Embryonic facial prominence (tissue), 1 donor: ENCODE measurements at regions not wholly inside any gene's neighbourhood (a gene's known extent, or its start where the extent isn't known, plus 50 kb on each side); places are given as distances from the start of the nearest gene placed in this dataset.

ENCODE experiments used
- DNase-seq: peaks from one replicate; pipeline ENCODE4 v3.0.0-alpha.2; 2016; ENCODE audit errors: extremely low spot score

GRCh38 chr12:93177208-93178153, 200.2 kb upstream of the NUDT4 start:
- no peak for DNase-seq

GRCh38 chr12:93178154-93178878, 199.4 kb upstream of the NUDT4 start:
- no peak for DNase-seq

DNA sequence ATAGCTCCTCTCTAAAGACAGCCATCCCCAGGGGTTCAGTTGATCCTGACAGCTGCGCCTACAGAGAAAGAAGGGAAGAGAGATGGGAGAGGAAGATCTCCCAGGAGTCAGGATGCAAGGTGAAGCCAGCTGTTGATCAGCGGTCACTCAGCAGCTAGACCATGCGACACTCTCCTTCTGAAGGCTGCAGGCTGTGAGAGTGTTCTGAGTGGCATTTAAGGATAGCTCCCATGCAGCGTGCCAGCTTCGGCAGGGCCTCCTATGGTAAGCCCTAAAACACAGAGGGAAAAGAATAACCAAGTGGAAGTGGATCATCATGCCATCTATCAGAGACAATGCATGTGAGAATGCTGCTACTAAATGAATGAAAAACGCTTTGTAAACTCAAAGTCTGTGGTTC, 197.9 kb upstream of the NUDT4 start:
- DNase-seq = no peak

DNA sequence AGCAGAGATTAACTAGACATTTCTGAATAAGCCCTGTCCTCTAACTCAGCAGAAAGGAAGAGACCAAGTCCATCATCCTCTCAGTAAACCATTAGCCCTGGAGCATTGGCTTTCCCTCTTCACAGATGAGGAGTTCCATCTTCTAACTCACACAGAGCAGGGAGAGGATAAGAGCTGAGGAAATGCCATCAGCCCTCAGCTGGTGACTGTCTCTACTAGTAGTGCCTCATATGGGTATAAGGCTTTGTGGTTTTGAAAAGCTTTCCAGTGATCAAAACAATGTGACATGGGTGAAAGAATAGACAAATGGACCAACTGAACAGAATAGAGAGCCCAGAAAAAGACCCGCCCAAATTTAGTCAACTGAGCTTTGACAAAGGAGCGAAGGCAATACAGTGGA, 197.2 kb upstream of the NUDT4 start:
- DNase-seq = no peak

DNA sequence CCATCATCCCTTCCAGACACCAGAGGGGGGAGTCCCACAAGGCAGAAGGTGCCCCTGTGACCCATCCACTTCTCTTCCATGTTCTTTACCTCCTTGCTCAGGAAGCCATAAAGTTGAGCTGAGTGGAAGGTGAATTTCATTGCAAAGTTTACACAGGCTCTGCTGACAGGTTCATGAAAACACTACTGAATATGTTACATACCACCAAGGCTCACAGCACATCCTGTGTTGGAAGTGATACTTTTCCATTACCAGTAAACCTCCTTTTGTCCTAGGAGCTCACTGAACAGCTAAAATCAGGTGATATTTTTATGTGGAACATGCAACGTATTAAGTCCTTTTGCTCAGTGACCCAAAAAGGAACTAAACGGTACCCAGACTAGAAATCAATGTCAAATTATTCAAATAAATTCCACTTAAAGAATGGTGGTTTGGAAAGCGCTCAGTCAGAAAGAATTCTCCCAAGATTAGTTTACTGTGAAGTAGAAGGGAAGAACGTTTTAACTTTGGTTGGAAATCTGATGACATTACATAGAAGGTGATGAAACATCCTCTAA, 196.2 kb upstream of the NUDT4 start:
- DNase-seq = no peak

DNA sequence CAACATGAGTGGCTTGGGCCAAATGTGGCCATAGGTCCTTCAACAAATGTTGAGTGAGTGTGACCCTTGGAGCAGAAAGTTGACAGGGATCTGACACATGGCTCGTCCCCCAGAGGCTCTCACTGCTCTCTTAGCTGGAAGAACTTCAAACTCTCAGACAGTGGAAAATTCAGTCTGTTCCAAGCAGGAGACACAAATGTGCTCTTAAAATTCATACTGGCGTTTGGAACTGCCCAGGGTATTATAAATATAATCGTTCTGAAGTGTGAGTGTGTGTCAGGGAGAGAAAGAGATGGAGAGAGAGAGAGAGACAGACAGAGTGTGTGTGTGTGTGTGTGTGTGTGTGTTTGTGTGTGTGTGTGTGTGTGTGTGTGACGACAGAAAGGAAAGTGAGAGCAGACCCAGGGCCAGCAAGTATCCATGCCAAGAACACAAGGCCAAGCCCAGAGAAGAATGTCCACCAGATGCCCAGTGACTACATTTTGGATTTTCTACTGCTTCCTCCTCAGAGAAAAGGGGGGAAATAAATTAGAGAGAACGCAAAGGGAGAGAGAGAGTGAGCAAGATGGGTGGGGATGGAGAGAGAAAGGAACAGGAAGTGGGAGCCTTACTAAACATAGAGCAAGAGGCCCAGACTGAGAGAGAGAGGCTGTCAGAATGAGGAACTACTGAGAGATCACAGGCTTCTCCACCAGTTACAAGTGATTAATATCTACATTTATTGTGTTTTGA, 193.6 kb upstream of the NUDT4 start:
- DNase-seq = no peak

DNA sequence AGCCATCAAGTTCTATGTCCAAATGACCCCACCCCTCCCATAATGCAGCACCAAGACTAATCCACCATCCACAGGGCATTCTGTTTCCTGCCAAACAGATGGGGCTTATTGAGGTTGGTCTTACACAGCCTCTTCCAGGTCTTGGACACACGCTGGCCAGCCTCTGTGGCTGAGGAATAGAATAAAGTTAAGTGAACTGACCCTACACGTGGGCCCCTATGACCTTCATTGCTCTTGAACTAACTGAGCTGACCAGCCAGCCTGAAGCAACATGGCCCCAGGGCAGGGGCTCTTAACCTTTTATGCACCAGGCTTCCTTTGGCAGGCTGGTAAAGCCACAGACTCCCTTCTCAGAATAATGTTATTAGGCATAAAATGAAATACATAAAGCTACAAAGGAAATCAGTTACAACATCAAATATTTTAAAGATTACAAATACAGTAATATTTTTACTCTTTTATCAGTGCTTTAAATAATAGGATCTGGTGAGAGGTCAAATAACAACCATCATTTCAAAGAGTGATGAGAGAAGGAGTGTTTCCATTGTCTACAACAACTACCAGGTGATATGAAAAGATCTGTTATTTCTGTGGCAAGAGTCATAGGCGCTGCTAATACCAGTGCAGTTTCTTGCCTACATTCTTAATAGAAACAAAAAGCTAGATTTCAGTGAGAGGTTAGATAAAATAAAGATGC, 192.9 kb upstream of the NUDT4 start:
- no peak for DNase-seq

GRCh38 chr12:93185369-93185741, 192.4 kb upstream of the NUDT4 start:
- DNase-seq = no peak

- no peak for DNase-seq
Observed at GRCh38 chr12:93186131-93186530, 191.6 kb upstream of the NUDT4 start.

- DNase-seq = no peak
Observed at GRCh38 chr12:93186621-93187020, 191.1 kb upstream of the NUDT4 start.

- DNase-seq = no peak
Observed at GRCh38 chr12:93191423-93191822, 186.3 kb upstream of the NUDT4 start.

DNA sequence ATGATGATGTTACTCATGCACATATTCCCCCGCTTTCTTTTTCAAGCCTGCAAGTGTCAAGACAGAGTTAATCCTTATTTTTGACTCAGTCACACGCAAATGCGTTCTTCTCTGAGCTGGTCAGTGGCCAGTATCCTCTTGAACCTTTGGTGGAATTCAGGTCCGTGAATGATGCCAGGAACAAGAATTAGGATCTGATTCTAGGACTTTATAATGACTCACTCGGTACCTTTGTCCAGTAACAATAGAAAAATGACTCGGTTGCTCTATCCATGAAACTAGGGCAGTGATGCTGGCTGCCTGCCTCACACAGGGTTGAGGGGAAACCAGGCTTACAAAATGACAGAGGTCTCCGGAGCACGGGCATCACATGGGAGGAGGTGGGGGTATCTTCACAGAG, 185.8 kb upstream of the NUDT4 start:
- DNase-seq = no peak

GRCh38 chr12:93192878-93193277, 184.8 kb upstream of the NUDT4 start:
- no peak for DNase-seq

DNA sequence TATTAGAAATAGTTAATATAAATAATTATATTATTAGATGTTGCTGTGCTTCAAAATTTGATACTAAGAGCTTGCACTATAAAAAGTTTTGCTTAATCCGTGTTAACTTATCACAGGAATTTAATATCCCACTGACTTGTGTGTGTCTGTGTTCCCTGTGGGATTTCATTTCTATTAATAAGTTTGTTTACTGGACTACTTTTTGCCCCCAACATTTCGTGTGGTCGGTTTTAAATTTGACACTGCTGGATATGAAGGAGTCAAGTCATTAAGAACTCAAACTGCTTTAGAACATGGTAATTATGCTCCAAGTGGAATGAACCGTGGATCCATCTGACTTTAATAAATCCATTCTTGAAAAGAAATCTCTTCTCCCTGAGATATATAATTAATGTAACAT, 182.2 kb upstream of the NUDT4 start:
- no peak for DNase-seq

- no peak for DNase-seq
Observed at GRCh38 chr12:93197067-93197593, 180.6 kb upstream of the NUDT4 start.

DNA sequence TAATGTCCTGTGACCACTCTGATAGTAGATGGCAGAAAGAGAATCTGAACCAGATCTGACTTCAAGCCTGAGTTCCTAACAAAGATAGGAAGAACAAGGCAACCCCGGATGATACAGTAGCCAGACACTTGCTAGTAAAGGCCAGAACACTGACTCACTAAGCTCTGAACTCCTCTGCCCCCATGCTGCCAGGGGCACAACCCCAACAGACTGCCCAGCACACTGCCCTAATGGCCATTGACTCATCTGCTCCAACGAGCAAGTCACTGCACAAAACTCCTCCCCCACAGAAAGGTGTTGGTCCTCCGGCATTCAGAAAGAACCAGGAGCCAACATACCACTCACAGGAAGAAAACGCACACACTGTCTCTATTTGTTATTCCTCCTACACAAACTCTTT, 179.6 kb upstream of the NUDT4 start:
- no peak for DNase-seq

GRCh38 chr12:93199831-93200236, 177.9 kb upstream of the NUDT4 start:
- no peak for DNase-seq

DNA sequence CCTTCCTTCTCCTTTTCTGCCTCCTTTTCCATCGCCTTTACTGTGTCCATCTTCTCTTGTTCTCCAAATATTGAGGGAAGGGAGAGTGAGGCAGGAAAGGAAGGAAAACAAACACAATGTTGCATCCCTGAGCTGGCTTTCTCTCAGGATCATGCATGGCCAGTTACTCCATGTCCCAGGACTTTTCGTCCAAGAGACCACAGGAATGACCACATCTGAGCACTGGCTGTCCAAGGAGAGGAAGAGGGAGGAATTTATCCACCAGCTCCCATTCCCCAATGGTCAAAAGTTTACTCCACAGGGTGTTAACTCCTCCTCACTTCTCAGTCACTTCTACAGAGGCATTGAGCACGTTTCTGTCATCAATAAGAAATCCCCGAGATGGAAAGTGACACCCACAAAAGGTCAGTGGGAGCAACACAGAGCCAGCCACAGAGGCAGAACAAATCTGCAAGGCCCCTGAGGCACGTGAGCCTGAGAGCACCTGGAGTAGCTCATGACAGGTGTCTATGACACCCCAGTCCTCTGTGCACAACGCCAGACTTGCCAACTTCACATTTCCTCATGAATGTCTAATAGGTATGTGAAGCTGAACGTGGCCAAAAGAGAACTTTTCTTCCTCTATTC, 177.3 kb upstream of the NUDT4 start:
- DNase-seq = no peak

DNA sequence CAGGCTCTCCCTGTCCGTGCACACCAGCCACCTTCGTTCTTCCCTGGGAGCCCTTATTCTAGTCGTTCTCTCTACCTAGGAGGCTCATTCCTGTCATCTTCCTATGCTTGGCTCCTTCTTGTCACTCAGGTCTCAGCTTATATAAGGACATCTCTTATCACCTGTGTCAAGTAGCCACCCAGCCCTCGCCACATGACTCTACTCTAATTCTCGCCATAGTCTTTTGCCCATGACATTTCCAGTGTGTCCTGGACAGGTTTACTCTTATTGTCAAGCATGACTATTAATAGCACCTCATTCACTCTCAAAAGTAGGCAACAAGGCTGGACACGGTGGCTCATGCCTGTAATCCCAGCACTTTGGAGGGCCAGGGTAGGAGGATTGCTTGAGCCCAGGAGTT, 175.7 kb upstream of the NUDT4 start:
- no peak for DNase-seq

DNA sequence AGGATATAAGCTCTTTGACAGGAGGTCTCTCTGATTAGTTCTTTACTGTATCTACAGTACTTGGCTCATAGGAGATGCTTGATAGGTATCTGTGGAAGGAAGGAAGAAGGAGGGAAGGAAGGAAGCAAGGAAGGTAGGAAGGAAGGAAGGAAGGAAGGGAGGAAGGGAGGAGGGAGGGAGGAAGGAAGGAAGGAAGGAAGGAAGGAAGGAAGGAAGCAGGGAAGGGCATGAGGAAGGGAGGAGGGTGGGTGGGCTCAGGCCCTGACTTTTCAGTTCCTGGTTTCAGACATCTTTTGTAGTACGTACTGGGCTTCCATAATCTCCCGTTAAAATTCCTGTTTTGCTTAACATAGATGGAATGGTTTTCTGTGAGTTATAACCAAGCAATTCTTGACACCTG, 175.0 kb upstream of the NUDT4 start:
- no peak for DNase-seq

DNA sequence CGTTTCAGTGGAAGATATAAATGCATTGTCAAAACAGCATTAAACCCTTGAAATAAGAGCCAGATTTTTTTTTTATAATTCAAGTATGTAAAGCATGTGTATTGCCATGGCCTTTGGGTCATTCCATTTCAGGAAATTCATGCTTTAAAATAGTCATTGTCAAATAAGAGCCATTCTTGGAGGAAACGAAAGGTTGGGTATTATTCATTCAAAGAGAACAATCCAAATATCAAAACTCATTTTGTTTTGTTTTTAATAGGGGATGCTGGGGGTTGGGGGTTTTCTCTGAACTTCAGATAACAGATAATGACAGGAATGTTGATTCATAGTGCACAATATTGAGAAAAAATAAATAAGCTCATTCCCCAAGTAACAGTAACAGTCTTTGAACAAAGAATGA, 174.4 kb upstream of the NUDT4 start:
- DNase-seq = no peak
